Keratinocyte (primary cell): ENCODE measurements at regions not wholly inside any gene's neighbourhood (a gene's known extent, or its start where the extent isn't known, plus 50 kb on each side); places are given as distances from the start of the nearest gene placed in this dataset.

Experiments
- EZH2 ChIP-seq: IDR thresholded peaks from one replicate; pipeline ENCODE4 v1.6.1; 2012; ENCODE audit warnings: inconsistent platforms, mild to moderate bottlenecking, low read length, moderate library complexity
- TF ChIP-seq, protein P1 (sequence below), 3 experiments: IDR thresholded peaks in 1 of 3; conservative IDR thresholded peaks in 1 of 3; optimal IDR thresholded peaks in 1 of 3; 2 replicates in 2 of 3; 3 replicates in 1 of 3; pipeline versions ENCODE3 to v1.5.1; 2011; ENCODE audit warnings: low read length in 3 of 3, mild to moderate bottlenecking in 3 of 3, moderate library complexity in 2 of 3, control low read depth in 1 of 3, inconsistent platforms in 1 of 3; ENCODE audit not compliant: insufficient read depth in 2 of 3; ENCODE audit errors: extremely low read depth in 1 of 3

- TF ChIP-seq, protein P1, sequence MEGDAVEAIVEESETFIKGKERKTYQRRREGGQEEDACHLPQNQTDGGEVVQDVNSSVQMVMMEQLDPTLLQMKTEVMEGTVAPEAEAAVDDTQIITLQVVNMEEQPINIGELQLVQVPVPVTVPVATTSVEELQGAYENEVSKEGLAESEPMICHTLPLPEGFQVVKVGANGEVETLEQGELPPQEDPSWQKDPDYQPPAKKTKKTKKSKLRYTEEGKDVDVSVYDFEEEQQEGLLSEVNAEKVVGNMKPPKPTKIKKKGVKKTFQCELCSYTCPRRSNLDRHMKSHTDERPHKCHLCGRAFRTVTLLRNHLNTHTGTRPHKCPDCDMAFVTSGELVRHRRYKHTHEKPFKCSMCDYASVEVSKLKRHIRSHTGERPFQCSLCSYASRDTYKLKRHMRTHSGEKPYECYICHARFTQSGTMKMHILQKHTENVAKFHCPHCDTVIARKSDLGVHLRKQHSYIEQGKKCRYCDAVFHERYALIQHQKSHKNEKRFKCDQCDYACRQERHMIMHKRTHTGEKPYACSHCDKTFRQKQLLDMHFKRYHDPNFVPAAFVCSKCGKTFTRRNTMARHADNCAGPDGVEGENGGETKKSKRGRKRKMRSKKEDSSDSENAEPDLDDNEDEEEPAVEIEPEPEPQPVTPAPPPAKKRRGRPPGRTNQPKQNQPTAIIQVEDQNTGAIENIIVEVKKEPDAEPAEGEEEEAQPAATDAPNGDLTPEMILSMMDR (optimal IDR thresholded peaks at IDR 0.05 in 1 of 3, IDR thresholded peaks at IDR 0.05 in 1 of 3, conservative IDR thresholded peaks at IDR 0.05 in 1 of 3; ENCODE audit: extremely low read depth in 1 of 3, insufficient read depth in 2 of 3, low read length in 3 of 3): peak in 2 of 3 experiments; percentile 18 to 33
- no peak for TF ChIP-seq EZH2
These were observed 112.7 kb upstream of the TACR1 start for GRCh38 chr2:75311993-75312392.
